Esophagus squamous epithelium (tissue), 4 donors: ENCODE measurements at regions not wholly inside any gene's neighbourhood (a gene's known extent, or its start where the extent isn't known, plus 50 kb on each side); places are given as distances from the start of the nearest gene placed in this dataset.

Experiments
- POLR2A ChIP-seq, 4 donors: fragments of 450-650 bp; IDR thresholded peaks; one replicate each; pipeline ENCODE4 v1.6.1; 2017; ENCODE audit warnings: antibody characterized with exemption in 4 of 4, mild to moderate bottlenecking in 4 of 4, moderate library complexity in 3 of 4
- TF ChIP-seq, protein P1 (sequence below), 6 experiments: fragments of 450-650 bp in 4 of 6; fragments of 200-600 bp in 2 of 6; sonication (generic) in 2 of 6; IDR thresholded peaks; one replicate each; pipeline ENCODE4 v1.5.1; 2016 to 2019; ENCODE audit warnings: antibody characterized with exemption in 6 of 6, mild to moderate bottlenecking in 4 of 6, moderate library complexity in 4 of 6

DNA sequence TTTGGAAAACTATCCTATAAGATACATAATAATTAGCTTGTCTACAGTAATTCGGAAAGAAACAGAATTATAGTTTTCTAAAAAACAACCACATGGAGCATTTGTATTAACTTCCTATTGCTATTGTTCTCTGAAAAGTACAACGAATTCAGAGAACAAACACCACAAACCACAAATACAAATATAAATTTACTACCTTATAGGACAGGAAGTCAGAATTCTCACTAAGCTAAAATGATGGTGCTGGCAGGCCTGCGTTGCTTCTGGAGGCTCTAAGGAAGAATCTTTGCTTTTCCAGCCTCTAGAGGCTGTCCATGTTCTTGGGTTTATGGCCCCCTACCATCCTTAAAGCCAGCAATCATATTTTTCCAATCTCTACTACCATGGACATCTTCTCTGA is 173.6 kb upstream of the TCF21 start:
- TF ChIP-seq, protein P1, sequence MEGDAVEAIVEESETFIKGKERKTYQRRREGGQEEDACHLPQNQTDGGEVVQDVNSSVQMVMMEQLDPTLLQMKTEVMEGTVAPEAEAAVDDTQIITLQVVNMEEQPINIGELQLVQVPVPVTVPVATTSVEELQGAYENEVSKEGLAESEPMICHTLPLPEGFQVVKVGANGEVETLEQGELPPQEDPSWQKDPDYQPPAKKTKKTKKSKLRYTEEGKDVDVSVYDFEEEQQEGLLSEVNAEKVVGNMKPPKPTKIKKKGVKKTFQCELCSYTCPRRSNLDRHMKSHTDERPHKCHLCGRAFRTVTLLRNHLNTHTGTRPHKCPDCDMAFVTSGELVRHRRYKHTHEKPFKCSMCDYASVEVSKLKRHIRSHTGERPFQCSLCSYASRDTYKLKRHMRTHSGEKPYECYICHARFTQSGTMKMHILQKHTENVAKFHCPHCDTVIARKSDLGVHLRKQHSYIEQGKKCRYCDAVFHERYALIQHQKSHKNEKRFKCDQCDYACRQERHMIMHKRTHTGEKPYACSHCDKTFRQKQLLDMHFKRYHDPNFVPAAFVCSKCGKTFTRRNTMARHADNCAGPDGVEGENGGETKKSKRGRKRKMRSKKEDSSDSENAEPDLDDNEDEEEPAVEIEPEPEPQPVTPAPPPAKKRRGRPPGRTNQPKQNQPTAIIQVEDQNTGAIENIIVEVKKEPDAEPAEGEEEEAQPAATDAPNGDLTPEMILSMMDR (IDR thresholded peaks at IDR 0.05): no peak
- TF ChIP-seq POLR2A (IDR thresholded peaks at IDR 0.05): no peak
